Trophoblast cell (in vitro differentiated cells and primary cell): ENCODE measurements at regions not wholly inside any gene's neighbourhood (a gene's known extent, or its start where the extent isn't known, plus 50 kb on each side); places are given as distances from the start of the nearest gene placed in this dataset.
"Not testable (repeated sequence)": the region's sequence is repeated elsewhere in the genome, so short reads cannot be mapped to it uniquely, and the experiment has no call there.

Experiments
- DNase-seq, 2 donors: peaks; one replicate each; pipeline ENCODE4 v3.0.0-alpha.2; 2016
- H2AFZ ChIP-seq: 2 replicates; pipeline ENCODE4 v1.6.1; 2013; ENCODE audit warnings: low read length, moderate library complexity, mild to moderate bottlenecking; ENCODE audit not compliant: insufficient read depth, poor library complexity
- H2AK5ac ChIP-seq: 2 replicates; pipeline ENCODE4 v1.6.1; 2013; ENCODE audit warnings: mild to moderate bottlenecking, low read length
- H2BK120ac ChIP-seq: 2 replicates; pipeline ENCODE4 v1.6.1; 2013; ENCODE audit warnings: low read length, mild to moderate bottlenecking, moderate library complexity; ENCODE audit not compliant: insufficient read depth, poor library complexity
- H2BK12ac ChIP-seq: 2 replicates; pipeline ENCODE4 v1.6.1; 2013; ENCODE audit warnings: mild to moderate bottlenecking, low read length, moderate library complexity
- H2BK5ac ChIP-seq: 2 replicates; pipeline ENCODE4 v1.6.1; 2013; ENCODE audit warnings: low read length, low read depth, moderate library complexity, mild to moderate bottlenecking; ENCODE audit not compliant: poor library complexity
- H3K14ac ChIP-seq: 2 replicates; pipeline ENCODE4 v1.6.1; 2013; ENCODE audit warnings: mild to moderate bottlenecking, low read length
- H3K18ac ChIP-seq: 2 replicates; pipeline ENCODE4 v1.6.1; 2013; ENCODE audit warnings: mild to moderate bottlenecking, low read length
- H3K23ac ChIP-seq: 2 replicates; pipeline ENCODE4 v1.6.1; 2013; ENCODE audit warnings: low read length
- H3K27ac ChIP-seq: 2 replicates; pipeline ENCODE4 v1.5.1; 2013; ENCODE audit warnings: low read depth, mild to moderate bottlenecking, inconsistent platforms, low read length, moderate library complexity
- H3K27me3 ChIP-seq: 2 replicates; pipeline ENCODE4 v1.6.1; 2013; ENCODE audit warnings: inconsistent platforms, mild to moderate bottlenecking, low read length, moderate library complexity; ENCODE audit not compliant: insufficient read depth
- H3K36me3 ChIP-seq, 2 experiments: 1 replicate in 1 of 2; 2 replicates in 1 of 2; pipeline ENCODE4 v1.6.1; 2013; ENCODE audit warnings: low read length in 2 of 2, mild to moderate bottlenecking in 2 of 2, moderate library complexity in 1 of 2; ENCODE audit not compliant: insufficient read depth in 2 of 2, control insufficient read depth in 1 of 2
- H3K4ac ChIP-seq: 2 replicates; pipeline ENCODE4 v1.6.1; 2013; ENCODE audit warnings: low read depth, mild to moderate bottlenecking, low read length, moderate library complexity
- H3K4me1 ChIP-seq, 2 experiments: 1 replicate in 1 of 2; 2 replicates in 1 of 2; pipeline ENCODE4 v1.6.1; 2013; ENCODE audit warnings: low read length in 2 of 2, mild to moderate bottlenecking in 2 of 2, moderate library complexity in 1 of 2; ENCODE audit not compliant: insufficient read depth in 2 of 2, control insufficient read depth in 1 of 2
- H3K4me2 ChIP-seq: 2 replicates; pipeline ENCODE4 v1.6.1; 2013; ENCODE audit warnings: inconsistent platforms, mild to moderate bottlenecking, low read length, moderate library complexity
- H3K4me3 ChIP-seq: 2 replicates; pipeline ENCODE4 v1.5.1; 2013; ENCODE audit warnings: mild to moderate bottlenecking, low read depth, low read length, inconsistent platforms
- H3K79me1 ChIP-seq: one replicate; pipeline ENCODE4 v1.6.1; 2013; ENCODE audit warnings: low read length
- H3K79me2 ChIP-seq: 2 replicates; pipeline ENCODE4 v1.6.1; 2013; ENCODE audit warnings: low read length, mild to moderate bottlenecking; ENCODE audit not compliant: control insufficient read depth, insufficient read depth, poor library complexity
- H3K9ac ChIP-seq: 2 replicates; pipeline ENCODE4 v1.6.1; 2013; ENCODE audit warnings: mild to moderate bottlenecking, low read length
- H3K9me3 ChIP-seq: 2 replicates; pipeline ENCODE4 v1.6.1; 2013; ENCODE audit warnings: low read depth, mild to moderate bottlenecking, control low read depth, inconsistent platforms, low read length; ENCODE audit not compliant: insufficient read depth
- H4K12ac ChIP-seq: 2 replicates; pipeline ENCODE4 v1.6.1; 2013; ENCODE audit warnings: low read depth, mild to moderate bottlenecking, low read length, moderate library complexity
- H4K8ac ChIP-seq: 2 replicates; pipeline ENCODE4 v1.6.1; 2013; ENCODE audit warnings: low read depth, mild to moderate bottlenecking, low read length, moderate library complexity
- H4K91ac ChIP-seq: one replicate; pipeline ENCODE4 v1.6.1; 2013; ENCODE audit warnings: low read depth, mild to moderate bottlenecking, low read length, moderate library complexity
- WGBS: extraction: QIAGEN DNeasy Blood & Tissue Kit; methylation state at CpG from one replicate; pipeline ENCODE4 v1.1.7; 2013; ENCODE audit warnings: missing lambda C conversion rate; ENCODE audit not compliant: insufficient read length, insufficient coverage; ENCODE audit errors: extremely low coverage; 5-methylcytosine and 5-hydroxymethylcytosine counted together

DNA sequence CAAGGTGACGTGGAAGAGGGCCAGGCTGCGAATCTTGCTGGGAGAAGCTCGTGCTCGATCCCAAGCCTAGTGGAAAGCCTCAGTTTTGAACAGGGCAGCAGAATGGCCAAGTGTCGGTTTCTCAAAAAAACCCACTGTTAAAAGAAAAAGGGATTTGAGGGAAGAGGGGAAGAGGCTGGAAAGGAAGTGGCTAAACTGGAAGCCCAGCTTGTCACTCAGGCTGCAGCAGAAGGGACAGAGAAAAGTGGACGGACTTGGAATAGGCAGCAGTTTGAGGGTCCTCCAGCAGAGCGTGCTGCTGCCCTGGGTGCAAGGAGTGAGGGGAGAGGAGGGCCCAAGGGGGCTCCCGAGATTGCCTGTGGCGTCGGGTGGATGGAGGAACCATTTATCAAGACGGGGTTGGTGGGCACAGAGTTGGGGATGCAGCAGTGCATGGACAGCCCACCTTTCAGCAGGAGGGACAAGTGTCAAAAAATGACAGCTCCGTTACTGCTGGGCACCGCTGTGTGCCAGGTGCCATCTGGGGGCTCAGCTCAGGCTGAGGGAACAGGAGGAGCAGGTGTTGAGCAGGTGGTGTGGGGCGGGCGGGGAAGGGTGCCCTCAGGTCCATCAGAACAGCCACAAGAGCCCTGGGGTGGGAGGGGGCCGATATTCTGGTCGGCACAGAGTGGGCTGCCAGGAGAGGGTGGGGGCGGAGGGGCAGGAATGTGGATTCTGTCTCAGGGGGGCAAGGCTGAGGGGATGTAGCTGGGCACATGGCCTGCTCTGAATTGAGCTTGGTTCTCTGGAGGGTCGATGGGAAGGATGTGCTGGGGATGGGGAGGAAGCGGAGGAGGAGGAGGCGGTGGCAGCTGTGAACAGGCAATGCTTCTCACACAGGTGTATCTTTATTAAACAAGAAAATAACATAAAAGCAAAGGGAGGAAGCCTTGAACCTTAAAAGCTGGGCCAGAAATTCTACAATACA is 73.1 kb upstream of the METTL9 start:
- not testable (repeated sequence) for H3K4me2 ChIP-seq, H2BK120ac ChIP-seq, H2BK5ac ChIP-seq, DNase-seq, H3K27ac ChIP-seq, H3K36me3 ChIP-seq, H3K9me3 ChIP-seq, H4K12ac ChIP-seq, H3K4ac ChIP-seq, H4K8ac ChIP-seq, H2AFZ ChIP-seq, H3K18ac ChIP-seq, H3K23ac ChIP-seq, H3K9ac ChIP-seq, H2BK12ac ChIP-seq, H3K27me3 ChIP-seq, H2AK5ac ChIP-seq, H3K79me1 ChIP-seq, H3K14ac ChIP-seq, H4K91ac ChIP-seq, H3K4me3 ChIP-seq, H3K79me2 ChIP-seq
- no CpG with 5 or more reads among the region's 21 CpGs for WGBS
- H3K4me1 ChIP-seq: peaks cover 11% of the 10 kb centered on the region in 2 experiments

DNA sequence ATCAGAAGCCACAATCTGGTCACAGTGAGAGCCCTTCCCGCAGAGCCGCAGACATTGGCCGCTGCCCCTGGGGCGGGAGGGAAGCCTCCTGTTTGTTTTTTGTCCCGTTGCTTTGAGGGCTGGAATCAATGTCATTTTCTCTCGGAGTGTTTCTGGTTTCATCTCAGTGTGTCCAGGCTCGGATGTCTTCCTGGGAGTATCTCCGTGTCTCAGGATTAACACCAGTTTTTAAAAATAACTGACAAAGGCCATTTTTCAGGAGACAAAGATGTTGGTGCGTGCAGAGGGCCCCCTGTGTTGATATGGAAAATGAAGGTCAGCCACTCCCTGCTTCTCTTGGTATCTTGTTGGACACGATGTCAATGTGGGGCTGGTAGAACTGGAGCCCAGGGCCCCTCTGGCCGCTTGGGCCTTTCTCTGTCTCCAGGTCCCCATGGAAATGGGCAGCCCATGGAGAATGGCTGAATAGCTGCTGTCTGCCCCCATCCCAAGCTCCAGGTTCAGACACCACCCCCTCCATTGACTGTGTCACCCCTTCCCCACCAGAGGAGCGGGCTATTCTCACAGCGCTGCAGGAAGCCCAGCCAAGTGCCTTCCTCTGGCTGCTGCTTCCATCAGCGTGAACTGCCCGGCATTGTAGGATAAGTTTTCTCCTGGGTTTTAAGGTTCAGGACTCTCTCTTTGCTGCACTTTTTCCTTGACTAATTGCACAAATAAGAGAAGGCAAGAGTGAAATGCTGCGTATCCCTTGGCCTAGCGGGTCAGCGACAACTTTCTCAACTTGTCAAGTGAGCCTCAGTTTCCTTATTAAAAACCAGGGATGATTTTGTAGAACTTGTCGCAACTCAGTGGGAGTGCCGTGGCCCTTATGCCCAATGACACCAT is 72.2 kb upstream of the METTL9 start:
- Histone ChIP-seq H3K23ac (no peak overlapping the region), H3K9ac (no peak overlapping the region), H3K18ac (no peak overlapping the region), H4K91ac (no peak overlapping the region), H3K27ac (no peak overlapping the region), H2BK5ac (no peak overlapping the region), H3K79me1 (no peaks in the 10 kb centered on the region), H3K4me2 (no peak overlapping the region), H4K12ac (no peak overlapping the region), H2AK5ac (no peak overlapping the region), H3K9me3 (peaks cover 6% of the 10 kb centered on the region), H2AFZ (no peak overlapping the region), H3K4ac (no peak overlapping the region), H3K14ac (no peak overlapping the region), H2BK120ac (no peak overlapping the region), H3K4me1 (peaks cover 9% of the 10 kb centered on the region in 2 experiments), H3K36me3 (no peaks in the 10 kb centered on the region), H3K79me2 (no peaks in the 10 kb centered on the region), H3K4me3 (no peak overlapping the region), H3K27me3 (no peaks in the 10 kb centered on the region), H2BK12ac (no peak overlapping the region), H4K8ac (no peak overlapping the region)
- no peak for DNase-seq
- WGBS: no CpG with 5 or more reads among the region's 20 CpGs

DNA sequence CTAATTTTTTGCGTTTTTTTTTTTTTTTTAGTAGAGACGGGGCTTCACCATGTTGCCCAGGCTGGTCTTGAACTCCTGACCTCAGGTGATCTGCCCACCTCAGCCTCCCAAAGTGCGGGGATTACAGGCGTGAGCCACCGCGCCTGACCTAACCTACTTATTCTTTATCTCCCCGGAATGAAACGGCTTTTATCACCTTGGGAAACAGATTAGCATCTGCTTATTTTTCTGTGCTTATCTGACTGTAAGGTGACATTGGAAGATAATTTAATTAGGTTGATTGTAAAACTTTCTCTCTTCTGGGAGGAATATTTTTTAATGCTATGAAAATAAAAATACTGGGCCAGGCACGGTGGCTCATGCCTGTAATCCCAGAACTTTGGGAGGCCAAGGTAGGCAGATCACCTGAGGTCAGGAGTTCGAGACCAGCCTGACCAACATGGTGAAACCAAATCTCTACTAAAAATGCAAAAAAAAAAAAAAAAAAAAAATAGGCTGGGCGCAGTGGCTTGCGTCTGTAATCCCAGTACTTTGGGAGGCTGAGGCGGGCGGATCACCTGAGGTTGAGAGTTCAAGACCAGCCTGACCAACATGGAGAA is 70.2 kb upstream of the METTL9 start:
- not testable (repeated sequence) for H3K36me3 ChIP-seq, H2BK120ac ChIP-seq, H3K4me2 ChIP-seq, DNase-seq, H3K18ac ChIP-seq, H3K9ac ChIP-seq, H2BK12ac ChIP-seq, H3K27me3 ChIP-seq, H3K79me2 ChIP-seq, H3K27ac ChIP-seq, H3K23ac ChIP-seq, H3K14ac ChIP-seq, H3K4me1 ChIP-seq, H3K9me3 ChIP-seq, H2BK5ac ChIP-seq, H4K8ac ChIP-seq, H4K91ac ChIP-seq, H4K12ac ChIP-seq, H2AFZ ChIP-seq, H3K4ac ChIP-seq, H3K79me1 ChIP-seq, H2AK5ac ChIP-seq, H3K4me3 ChIP-seq
- no CpG with 5 or more reads among the region's 14 CpGs for WGBS

DNA sequence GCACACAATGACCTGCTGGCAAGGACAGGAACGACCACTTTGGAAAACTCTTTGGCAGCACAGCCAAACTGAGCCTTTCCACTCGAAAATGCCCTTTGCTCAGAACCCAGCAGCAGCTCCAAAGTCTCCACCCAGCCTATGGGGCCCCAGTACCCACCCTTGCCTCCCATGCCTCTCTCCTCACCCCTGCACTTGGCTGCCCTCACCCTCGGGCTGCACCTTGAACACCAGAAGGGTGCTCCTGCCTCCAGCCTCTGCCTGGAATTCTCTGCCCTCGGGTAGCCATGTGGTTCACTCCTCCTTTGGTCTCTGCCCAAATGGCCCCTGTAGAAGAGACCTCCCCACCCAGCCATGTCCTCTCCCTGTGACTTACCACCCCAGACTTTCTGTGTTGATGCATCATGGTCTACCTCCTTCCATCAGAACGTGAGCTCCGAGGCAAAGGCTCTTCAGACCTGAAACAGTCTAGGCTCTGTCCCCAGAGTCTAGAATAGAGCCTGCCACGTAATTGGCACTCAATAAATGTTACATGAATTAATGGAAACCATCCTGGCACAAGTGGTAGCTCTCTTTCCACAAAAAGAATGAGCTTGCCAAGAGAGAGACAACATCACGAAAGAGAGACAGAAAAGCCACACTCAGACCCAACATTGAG is 68.5 kb upstream of the METTL9 start:
- no CpG with 5 or more reads among the region's 8 CpGs for WGBS

More for the DNA sequence above, 68.5 kb upstream of the METTL9 start:
- not testable (repeated sequence) for H2AFZ ChIP-seq, H2AK5ac ChIP-seq, H3K27ac ChIP-seq, H3K18ac ChIP-seq, H3K9me3 ChIP-seq, H4K91ac ChIP-seq, H3K23ac ChIP-seq, H3K4me3 ChIP-seq, H3K36me3 ChIP-seq, H3K27me3 ChIP-seq, H3K4me1 ChIP-seq, H2BK5ac ChIP-seq, H3K9ac ChIP-seq, H3K4me2 ChIP-seq, DNase-seq, H4K12ac ChIP-seq, H2BK12ac ChIP-seq, H3K79me2 ChIP-seq, H2BK120ac ChIP-seq, H3K79me1 ChIP-seq, H4K8ac ChIP-seq, H3K14ac ChIP-seq, H3K4ac ChIP-seq
